Endodermal cell (in vitro differentiated cells): ENCODE measurements at regions not wholly inside any gene's neighbourhood (a gene's known extent, or its start where the extent isn't known, plus 50 kb on each side); places are given as distances from the start of the nearest gene placed in this dataset.

Experiments used
- DNase-seq: peaks from one replicate; pipeline ENCODE4 v3.0.0-alpha.2; 2017
- H3K27ac ChIP-seq: 2 replicates; pipeline ENCODE4 v1.5.1; 2013; ENCODE audit warnings: mild to moderate bottlenecking, low read depth, low read length, moderate library complexity
- H3K27me3 ChIP-seq: 2 replicates; pipeline ENCODE4 v1.6.1; 2013; ENCODE audit warnings: mild to moderate bottlenecking, low read length, moderate library complexity; ENCODE audit not compliant: insufficient read depth, control insufficient read depth, poor library complexity, severe bottlenecking
- H3K36me3 ChIP-seq: 2 replicates; pipeline ENCODE4 v1.7.0; 2013; ENCODE audit warnings: mild to moderate bottlenecking, low read length, moderate library complexity; ENCODE audit not compliant: control insufficient read depth, insufficient read depth
- H3K4me1 ChIP-seq: one replicate; pipeline ENCODE4 v1.7.0; 2013; ENCODE audit warnings: low read length; ENCODE audit not compliant: control insufficient read depth, insufficient read depth
- H3K4me3 ChIP-seq: 2 replicates; pipeline ENCODE4 v1.5.1; 2013; ENCODE audit warnings: mild to moderate bottlenecking, low read length, moderate library complexity
- H3K9ac ChIP-seq: 2 replicates; pipeline ENCODE4 v1.6.1; 2013; ENCODE audit warnings: mild to moderate bottlenecking, low read length, moderate library complexity; ENCODE audit not compliant: poor library complexity, severe bottlenecking; ENCODE audit errors: extremely low read depth
- H3K9me3 ChIP-seq: 2 replicates; pipeline ENCODE4 v1.6.1; 2013; ENCODE audit warnings: mild to moderate bottlenecking, low read length, moderate library complexity; ENCODE audit not compliant: control insufficient read depth
- H3K27ac Mint-ChIP-seq: 2 replicates; pipeline ENCODE4 v1.8.0; 2020; ENCODE audit warnings: mixed read lengths
- H3K27me3 Mint-ChIP-seq: 2 replicates; pipeline ENCODE4 v1.8.0; 2021; ENCODE audit warnings: mild to moderate bottlenecking, mixed read lengths; ENCODE audit not compliant: insufficient read depth
- H3K36me3 Mint-ChIP-seq: 2 replicates; pipeline ENCODE4 v1.8.0; 2020; ENCODE audit warnings: low read depth, mixed read lengths
- H3K4me1 Mint-ChIP-seq: 2 replicates; pipeline ENCODE4 v1.8.0; 2020; ENCODE audit warnings: mixed read lengths
- H3K4me3 Mint-ChIP-seq: 2 replicates; pipeline ENCODE4 v1.8.0; 2020; ENCODE audit warnings: mild to moderate bottlenecking, moderate library complexity, mixed read lengths
- H3K9me3 Mint-ChIP-seq: 2 replicates; pipeline ENCODE4 v1.8.0; 2020; ENCODE audit warnings: mild to moderate bottlenecking, mixed read lengths
- WGBS, 2 experiments: methylation state at CpG; one replicate each; pipeline versions ENCODE4 v1.1.5 to v1.1.7; 2013; ENCODE audit warnings: missing lambda C conversion rate in 2 of 2, mixed read lengths in 1 of 2; ENCODE audit not compliant: insufficient coverage in 1 of 2, insufficient read length in 1 of 2; 5-methylcytosine and 5-hydroxymethylcytosine counted together
- TF ChIP-seq, protein P1 (sequence below): fragments of 200-600 bp; sonication (generic); conservative IDR thresholded peaks from 2 replicates; pipeline ENCODE4 v1.5.0; 2021; ENCODE audit warnings: antibody characterized with exemption, mild to moderate bottlenecking

GRCh38 chr1:170853867-170854266 lies 81.5 kb upstream of the MROH9 start:
- Mint-ChIP-seq H3K4me1 (no peaks in the 10 kb centered on the region), H3K27ac (no peak overlapping the region), H3K9me3 (no peaks in the 10 kb centered on the region), H3K4me3 (no peak overlapping the region), H3K27me3 (no peaks in the 10 kb centered on the region), H3K36me3 (no peaks in the 10 kb centered on the region)
- Histone ChIP-seq H3K27ac (no peak overlapping the region), H3K4me3 (no peak overlapping the region), H3K36me3 (no peaks in the 10 kb centered on the region), H3K9me3 (no peaks in the 10 kb centered on the region), H3K9ac (no peak overlapping the region), H3K4me1 (no peaks in the 10 kb centered on the region), H3K27me3 (no peaks in the 10 kb centered on the region)
- DNase-seq, result no peak
- TF ChIP-seq, protein P1, sequence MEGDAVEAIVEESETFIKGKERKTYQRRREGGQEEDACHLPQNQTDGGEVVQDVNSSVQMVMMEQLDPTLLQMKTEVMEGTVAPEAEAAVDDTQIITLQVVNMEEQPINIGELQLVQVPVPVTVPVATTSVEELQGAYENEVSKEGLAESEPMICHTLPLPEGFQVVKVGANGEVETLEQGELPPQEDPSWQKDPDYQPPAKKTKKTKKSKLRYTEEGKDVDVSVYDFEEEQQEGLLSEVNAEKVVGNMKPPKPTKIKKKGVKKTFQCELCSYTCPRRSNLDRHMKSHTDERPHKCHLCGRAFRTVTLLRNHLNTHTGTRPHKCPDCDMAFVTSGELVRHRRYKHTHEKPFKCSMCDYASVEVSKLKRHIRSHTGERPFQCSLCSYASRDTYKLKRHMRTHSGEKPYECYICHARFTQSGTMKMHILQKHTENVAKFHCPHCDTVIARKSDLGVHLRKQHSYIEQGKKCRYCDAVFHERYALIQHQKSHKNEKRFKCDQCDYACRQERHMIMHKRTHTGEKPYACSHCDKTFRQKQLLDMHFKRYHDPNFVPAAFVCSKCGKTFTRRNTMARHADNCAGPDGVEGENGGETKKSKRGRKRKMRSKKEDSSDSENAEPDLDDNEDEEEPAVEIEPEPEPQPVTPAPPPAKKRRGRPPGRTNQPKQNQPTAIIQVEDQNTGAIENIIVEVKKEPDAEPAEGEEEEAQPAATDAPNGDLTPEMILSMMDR, result no peak

DNA sequence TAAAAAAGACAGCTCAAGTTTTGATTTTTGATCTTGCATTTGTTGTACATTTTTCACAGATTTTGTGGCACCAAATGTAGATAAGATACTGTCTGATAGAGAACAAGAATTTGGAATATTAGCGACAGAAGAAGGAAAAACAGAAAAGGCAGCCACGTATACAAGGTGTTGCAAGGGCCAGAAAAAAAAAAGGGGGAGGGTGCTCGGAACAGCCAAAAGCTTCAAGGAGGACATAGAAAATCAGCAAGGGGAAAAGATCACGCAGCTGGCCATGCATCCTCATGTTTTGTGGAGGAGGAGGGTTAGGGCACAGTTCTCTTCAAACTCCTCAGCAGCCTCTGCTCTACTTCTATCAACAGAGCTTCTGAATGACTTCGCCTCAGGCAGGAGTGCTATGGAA lies 80.7 kb upstream of the MROH9 start:
- 81 to 93% methylated on average over 3 to 5 of the region's 5 CpGs for WGBS, 2 experiments
- Histone ChIP-seq H3K9me3 (no peaks in the 10 kb centered on the region), H3K36me3 (no peaks in the 10 kb centered on the region), H3K27ac (no peak overlapping the region), H3K9ac (no peak overlapping the region), H3K4me1 (no peaks in the 10 kb centered on the region), H3K4me3 (no peak overlapping the region), H3K27me3 (no peaks in the 10 kb centered on the region)
- DNase-seq, result no peak
- TF ChIP-seq, protein P1, result no peak
- H3K4me1 Mint-ChIP-seq, result no peaks in the 10 kb centered on the region
- no peaks in the 10 kb centered on the region for H3K36me3 Mint-ChIP-seq
- H3K9me3 Mint-ChIP-seq, result no peaks in the 10 kb centered on the region
- no peak overlapping the region for H3K27ac Mint-ChIP-seq
- H3K4me3 Mint-ChIP-seq, result no peak overlapping the region
- H3K27me3 Mint-ChIP-seq, result no peaks in the 10 kb centered on the region

DNA sequence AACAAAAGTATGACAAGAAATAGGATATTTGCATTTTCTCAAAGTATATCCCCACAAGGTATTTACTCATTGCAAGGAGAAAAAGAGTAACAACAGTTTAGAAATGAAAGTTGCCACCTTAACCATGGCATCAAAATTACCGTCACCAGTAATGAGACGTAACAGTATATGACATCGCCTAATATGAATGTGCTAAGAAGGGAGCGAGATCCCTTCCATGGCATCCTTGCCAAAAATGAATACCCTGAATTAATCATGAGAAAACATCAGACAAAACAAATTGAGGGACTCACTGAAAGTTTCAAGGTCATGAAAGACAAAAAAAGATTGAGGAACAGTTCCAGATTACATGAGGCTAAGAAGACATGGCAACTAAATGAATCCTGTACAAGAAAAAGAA lies 78.9 kb upstream of the MROH9 start:
- Mint-ChIP-seq H3K4me3 (no peak overlapping the region), H3K36me3 (no peaks in the 10 kb centered on the region), H3K27ac (no peak overlapping the region), H3K4me1 (no peaks in the 10 kb centered on the region), H3K27me3 (no peaks in the 10 kb centered on the region), H3K9me3 (no peaks in the 10 kb centered on the region)
- Histone ChIP-seq H3K36me3 (no peaks in the 10 kb centered on the region), H3K27ac (no peak overlapping the region), H3K4me3 (no peak overlapping the region), H3K9ac (no peak overlapping the region), H3K27me3 (no peaks in the 10 kb centered on the region), H3K9me3 (no peaks in the 10 kb centered on the region), H3K4me1 (no peaks in the 10 kb centered on the region)
- WGBS, 2 experiments, result 91% methylated on average over 3 to 4 of the region's 4 CpGs
- no peak for DNase-seq
- TF ChIP-seq, protein P1, result no peak
